ENCODE measurements at regions not wholly inside any gene's neighbourhood (a gene's known extent, or its start where the extent isn't known, plus 50 kb on each side); places are given as distances from the start of the nearest gene placed in this dataset.

DNA sequence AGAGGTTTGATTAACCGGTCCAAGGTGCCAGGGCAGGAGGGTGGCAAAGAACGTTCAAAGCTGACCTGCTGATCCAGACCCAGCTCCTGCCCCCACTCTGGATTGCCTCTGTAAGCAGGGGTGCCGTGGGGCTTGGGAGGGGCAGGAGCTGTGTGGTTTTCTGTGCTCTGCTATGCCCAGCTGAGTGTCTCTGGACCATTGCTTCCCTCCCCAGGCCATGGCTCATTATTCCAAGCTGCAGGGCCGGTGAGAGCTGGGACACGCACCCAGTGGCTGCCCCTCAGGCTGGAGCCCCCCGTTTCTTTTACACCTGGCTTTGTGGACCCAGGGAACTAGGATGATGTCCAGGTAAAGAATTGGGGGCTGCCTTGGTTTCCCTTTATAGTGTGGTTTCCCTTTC lies 238.4 kb upstream of the HS6ST1 start:
- TF ChIP-seq, protein P1, sequence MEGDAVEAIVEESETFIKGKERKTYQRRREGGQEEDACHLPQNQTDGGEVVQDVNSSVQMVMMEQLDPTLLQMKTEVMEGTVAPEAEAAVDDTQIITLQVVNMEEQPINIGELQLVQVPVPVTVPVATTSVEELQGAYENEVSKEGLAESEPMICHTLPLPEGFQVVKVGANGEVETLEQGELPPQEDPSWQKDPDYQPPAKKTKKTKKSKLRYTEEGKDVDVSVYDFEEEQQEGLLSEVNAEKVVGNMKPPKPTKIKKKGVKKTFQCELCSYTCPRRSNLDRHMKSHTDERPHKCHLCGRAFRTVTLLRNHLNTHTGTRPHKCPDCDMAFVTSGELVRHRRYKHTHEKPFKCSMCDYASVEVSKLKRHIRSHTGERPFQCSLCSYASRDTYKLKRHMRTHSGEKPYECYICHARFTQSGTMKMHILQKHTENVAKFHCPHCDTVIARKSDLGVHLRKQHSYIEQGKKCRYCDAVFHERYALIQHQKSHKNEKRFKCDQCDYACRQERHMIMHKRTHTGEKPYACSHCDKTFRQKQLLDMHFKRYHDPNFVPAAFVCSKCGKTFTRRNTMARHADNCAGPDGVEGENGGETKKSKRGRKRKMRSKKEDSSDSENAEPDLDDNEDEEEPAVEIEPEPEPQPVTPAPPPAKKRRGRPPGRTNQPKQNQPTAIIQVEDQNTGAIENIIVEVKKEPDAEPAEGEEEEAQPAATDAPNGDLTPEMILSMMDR (IDR thresholded peaks at IDR 0.05; ENCODE audit: insufficient read depth, low read depth, low read length, missing control alignments) = no peak
- no peak overlapping the region for H3K4me3 ChIP-seq (ENCODE audit: low read length)
- DNase-seq (ENCODE audit: low read depth) = no peak

DNA sequence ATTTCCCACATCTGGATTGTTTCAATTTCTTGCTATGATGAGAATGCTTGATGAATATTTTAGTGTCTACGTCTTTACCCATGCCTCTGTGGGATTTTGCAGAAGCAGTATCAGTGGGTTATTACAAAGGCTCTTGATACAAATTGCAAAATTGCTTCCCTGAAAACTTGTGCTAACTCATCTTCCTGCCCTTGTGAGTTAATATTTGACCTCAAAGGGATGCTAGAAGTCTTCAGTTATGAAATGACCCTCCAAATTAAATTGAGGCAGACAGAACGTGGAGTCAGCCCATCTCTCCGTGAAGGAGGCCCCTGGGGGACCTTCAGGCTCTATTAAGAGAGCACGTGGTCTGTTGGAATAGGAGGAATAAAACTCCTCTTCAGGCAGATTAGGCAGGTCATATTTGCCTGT lies 239.2 kb upstream of the HS6ST1 start:
- TF ChIP-seq, protein P1 (IDR thresholded peaks at IDR 0.05; ENCODE audit: insufficient read depth, low read depth, low read length, missing control alignments) = no peak
- no peak for DNase-seq (ENCODE audit: low read depth)
- H3K4me3 ChIP-seq (ENCODE audit: low read length) = no peak overlapping the region

DNA sequence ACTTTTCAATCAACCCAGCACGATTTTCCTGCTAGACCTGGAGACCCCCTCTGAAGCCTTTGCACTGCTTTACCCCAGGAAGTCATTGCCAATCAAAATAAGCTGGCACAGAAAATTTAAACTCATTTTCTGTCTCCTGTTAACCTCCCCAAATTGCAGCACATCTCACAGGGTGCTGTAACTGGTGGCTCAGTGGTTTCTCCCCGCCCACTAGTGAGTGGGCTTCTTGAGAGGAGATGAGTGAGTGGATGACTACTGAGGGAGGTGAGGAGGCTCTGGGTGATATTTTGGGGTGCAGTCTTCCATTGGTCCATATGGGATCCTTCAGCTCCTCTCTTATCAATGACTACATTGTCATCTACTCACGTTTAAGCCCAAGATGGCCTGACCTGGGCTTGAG lies 239.8 kb upstream of the HS6ST1 start:
- TF ChIP-seq, protein P1 (IDR thresholded peaks at IDR 0.05; ENCODE audit: insufficient read depth, low read depth, low read length, missing control alignments) = no peak
- no peak for DNase-seq (ENCODE audit: low read depth)

DNA sequence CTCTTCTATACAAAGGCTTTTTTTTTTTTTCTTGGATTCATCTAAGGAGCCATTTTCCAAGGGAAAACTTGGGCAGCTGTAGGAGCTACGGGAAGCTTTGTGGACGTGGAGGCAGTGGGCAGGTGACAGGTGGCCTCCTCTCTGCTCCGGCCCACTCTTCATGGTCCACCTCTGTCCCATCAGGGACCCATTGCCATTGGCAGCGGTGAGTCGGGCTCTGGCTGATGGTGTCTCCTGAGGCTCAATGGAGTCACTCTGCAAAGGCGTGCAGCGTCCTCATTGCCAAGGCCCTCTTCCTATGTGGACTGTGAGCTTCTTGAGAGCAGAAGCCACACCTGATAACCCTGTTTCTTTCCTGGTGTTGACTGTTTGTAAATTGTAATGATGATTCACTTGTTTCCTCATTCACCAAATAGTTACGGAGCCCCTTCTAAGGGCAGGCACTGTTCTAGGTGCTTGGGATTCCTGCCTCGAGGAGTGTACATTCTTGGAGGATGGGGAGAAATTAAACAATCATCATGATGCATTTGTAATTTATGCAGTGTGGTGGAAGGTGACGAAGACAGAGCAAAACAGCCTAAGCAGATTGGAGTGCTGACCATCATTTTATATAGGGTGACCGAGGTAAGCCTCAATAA lies 240.3 kb upstream of the HS6ST1 start:
- DNase-seq (ENCODE audit: low read depth) = no peak
- no peak overlapping the region for H3K4me3 ChIP-seq (ENCODE audit: low read length)
- TF ChIP-seq, protein P1 (IDR thresholded peaks at IDR 0.05; ENCODE audit: insufficient read depth, low read depth, low read length, missing control alignments) = no peak

More for the DNA sequence above, 239.8 kb upstream of the HS6ST1 start:
- no peak overlapping the region for H3K4me3 ChIP-seq (ENCODE audit: low read length)

DNA sequence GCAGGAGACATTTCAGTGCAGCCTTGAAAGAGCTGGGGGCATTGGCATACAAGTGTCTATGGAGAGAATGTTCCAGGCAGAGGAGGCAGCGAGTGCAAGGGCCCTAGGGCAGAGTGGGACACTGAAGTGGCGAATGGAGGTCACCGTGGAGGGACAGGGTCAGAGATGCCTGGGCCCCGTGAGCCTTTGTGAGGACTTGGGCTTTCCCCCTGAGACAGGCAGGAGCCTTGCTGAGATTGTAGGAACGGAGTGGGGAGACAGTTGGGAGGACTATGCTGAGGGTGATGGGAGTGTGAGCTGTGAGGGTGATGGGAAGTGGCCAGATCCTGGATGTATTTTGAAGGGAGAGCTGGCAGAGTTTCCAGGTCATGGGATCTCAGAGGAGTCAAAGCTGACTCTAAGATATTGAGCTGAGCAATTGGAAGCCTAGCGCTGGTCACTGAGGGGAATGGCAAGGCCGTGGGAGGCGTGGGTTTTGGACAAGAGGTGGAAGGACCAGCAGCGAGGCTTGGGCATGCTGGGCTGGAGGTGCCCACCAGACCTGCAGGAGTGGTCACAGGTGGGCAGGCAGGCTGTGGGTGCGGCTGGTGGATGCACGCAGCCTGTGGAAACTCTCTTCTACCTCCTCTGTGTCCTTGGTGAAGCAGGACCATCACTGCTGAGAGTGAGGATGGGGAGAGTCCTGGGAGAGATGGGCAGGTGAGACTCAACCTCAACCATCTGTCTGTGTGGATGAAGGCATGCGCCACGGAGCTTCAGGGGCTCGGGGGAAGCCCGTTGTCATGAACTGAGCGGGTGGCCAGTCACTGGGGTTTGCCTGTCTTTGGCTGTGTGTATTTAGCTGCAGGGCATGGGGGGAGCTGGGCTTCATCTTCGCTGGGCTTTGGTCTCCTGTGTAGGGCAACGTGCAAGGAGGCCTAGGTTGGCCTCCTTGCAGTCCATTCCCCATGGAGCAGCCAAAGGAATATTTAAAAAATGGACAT lies 241.2 kb upstream of the HS6ST1 start:
- DNase-seq (ENCODE audit: low read depth) = no peak
- no peak overlapping the region for H3K4me3 ChIP-seq (ENCODE audit: low read length)
- TF ChIP-seq, protein P1 (IDR thresholded peaks at IDR 0.05; ENCODE audit: insufficient read depth, low read depth, low read length, missing control alignments) = no peak

DNA sequence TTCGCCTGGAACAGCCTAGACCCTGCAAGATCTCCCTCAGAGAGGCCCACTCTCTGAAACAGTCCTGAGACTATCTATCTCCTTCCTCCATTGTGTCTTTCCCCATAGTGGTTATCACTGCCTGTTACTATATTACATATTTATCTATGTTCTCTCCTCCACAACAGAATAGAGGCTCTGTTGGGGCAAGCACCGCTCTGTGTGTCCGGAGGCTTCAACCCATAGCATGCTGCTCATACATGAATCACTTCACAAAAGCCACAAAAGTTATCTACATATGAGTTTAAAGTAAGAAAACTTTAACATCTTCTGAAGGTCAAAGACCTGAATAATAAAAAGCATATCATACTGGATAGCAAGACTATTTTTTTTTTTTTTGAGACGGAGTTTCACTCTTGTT lies 242.1 kb upstream of the HS6ST1 start:
- no peak for DNase-seq (ENCODE audit: low read depth)
- TF ChIP-seq, protein P1 (IDR thresholded peaks at IDR 0.05; ENCODE audit: insufficient read depth, low read depth, low read length, missing control alignments) = no peak
- no peak overlapping the region for H3K4me3 ChIP-seq (ENCODE audit: low read length)

Measured in epithelial cell of esophagus (primary cell).